PC-9 (cell line): ENCODE measurements at regions not wholly inside any gene's neighbourhood (a gene's known extent, or its start where the extent isn't known, plus 50 kb on each side); places are given as distances from the start of the nearest gene placed in this dataset.

Source experiments
- BruUV-seq: library from RNA; stranded (reverse); fragments of 400-500 nt; replicated peaks from 2 replicates; lab custom pipeline; 2021; lab: Mats Ljungman, UMichigan
- CTCF ChIA-PET: fragments of 300-600 bp; sonication (Branson Sonifier 250); formaldehyde crosslinking; loops from one replicate; lab custom pipeline; 2022; ENCODE audit warnings: antibody characterized with exemption; lab: Charles Lee
- POLR2A ChIA-PET: fragments of 300-600 bp; sonication (Branson Sonifier 250); formaldehyde crosslinking; loops from one replicate; lab custom pipeline; 2022; ENCODE audit warnings: antibody characterized with exemption; ENCODE audit not compliant: unreplicated experiment; lab: Charles Lee
- DNase-seq, 2 experiments: peaks; one replicate each; pipeline versions ENCODE4 v3.0.0 to v3.0.0-alpha.2; 2015 to 2022; ENCODE audit warnings: mixed read lengths in 1 of 2
- H2AFZ ChIP-seq: fragments of 200-600 bp; sonication (generic); 2 replicates; pipeline ENCODE4 v1.8.1; 2017; ENCODE audit warnings: antibody characterized with exemption
- H3F3A ChIP-seq: fragments of 200-600 bp; sonication (generic); 2 replicates; pipeline ENCODE4 v1.8.1; 2017; ENCODE audit warnings: antibody characterized with exemption, mild to moderate bottlenecking, low read depth; ENCODE audit not compliant: insufficient read depth
- H3K27ac ChIP-seq: fragments of 200-600 bp; sonication (generic); 2 replicates; pipeline ENCODE4 v1.6.1; 2016; ENCODE audit warnings: mixed run types
- H3K27me3 ChIP-seq: fragments of 200-600 bp; sonication (generic); 2 replicates; pipeline ENCODE4 v1.6.1; 2016; ENCODE audit warnings: low read depth, mixed run types; ENCODE audit not compliant: insufficient read depth
- H3K36me3 ChIP-seq: fragments of 200-600 bp; sonication (generic); 2 replicates; pipeline ENCODE4 v1.6.1; 2016; ENCODE audit warnings: low read depth, mixed run types
- H3K4me1 ChIP-seq: fragments of 200-600 bp; sonication (generic); replicated peaks from 2 replicates; pipeline ENCODE4 v1.6.1; 2016; ENCODE audit warnings: mixed run types; ENCODE audit not compliant: insufficient read depth
- H3K4me2 ChIP-seq: fragments of 200-600 bp; sonication (generic); 2 replicates; pipeline ENCODE4 v1.6.1; 2017; ENCODE audit warnings: mixed run types
- H3K4me3 ChIP-seq: fragments of 200-600 bp; sonication (generic); 2 replicates; pipeline ENCODE4 v1.6.1; 2016; ENCODE audit warnings: mixed run types
- H3K79me2 ChIP-seq: fragments of 200-600 bp; sonication (generic); 2 replicates; pipeline ENCODE4 v1.6.1; 2017; ENCODE audit warnings: low read depth, mixed run types
- H3K9me2 ChIP-seq: fragments of 200-600 bp; sonication (generic); 2 replicates; pipeline ENCODE4 v1.8.1; 2017; ENCODE audit warnings: mild to moderate bottlenecking; ENCODE audit not compliant: insufficient read depth
- H3K9me3 ChIP-seq: fragments of 200-600 bp; sonication (generic); 2 replicates; pipeline ENCODE4 v1.8.1; 2016; ENCODE audit warnings: low read depth; ENCODE audit not compliant: insufficient read depth
- H4K20me1 ChIP-seq: fragments of 200-600 bp; sonication (generic); 2 replicates; pipeline ENCODE4 v1.8.1; 2017; ENCODE audit not compliant: insufficient read depth
- EZH2 ChIP-seq: fragments of 200-600 bp; sonication (generic); IDR thresholded peaks from 2 replicates; pipeline ENCODE4 v1.8.0; 2017; ENCODE audit warnings: antibody characterized with exemption, low read depth
- intact Hi-C: fragments of 100-400 bp; cut with micrococcal nuclease; formaldehyde crosslinking; loops from one replicate; pipeline ENCODE4 v1.10.0; 2022; ENCODE audit not compliant: unreplicated experiment
- TF ChIP-seq, protein P1 (sequence below): fragments of 200-600 bp; sonication (generic); conservative IDR thresholded peaks from 2 replicates; pipeline ENCODE4 v1.6.1; 2017; ENCODE audit warnings: mixed run types, antibody characterized with exemption, mild to moderate bottlenecking, moderate library complexity

DNA sequence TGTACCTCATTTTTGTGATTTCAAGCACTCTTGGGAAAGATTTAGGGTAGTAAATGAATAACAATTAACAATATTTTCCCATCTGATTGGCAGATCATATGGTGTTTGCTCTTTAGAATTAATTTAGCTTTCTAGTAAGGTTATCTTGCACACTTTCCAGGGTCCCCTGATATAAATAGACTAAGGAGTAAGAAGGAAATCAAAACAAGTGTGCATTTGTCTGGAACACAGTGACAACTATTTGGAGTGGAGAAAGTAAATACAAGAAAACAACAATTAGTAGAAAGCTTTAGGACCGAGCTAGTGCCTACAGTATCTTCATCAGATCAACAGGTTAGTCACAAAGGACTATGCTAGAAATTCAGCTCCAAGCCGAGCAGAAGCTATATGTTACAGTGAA, 429.5 kb downstream of the COG6 start:
- no peak overlapping the region for H2AFZ ChIP-seq
- no peak for DNase-seq
- H3K36me3 ChIP-seq, result no peaks in the 10 kb centered on the region
- no peaks in the 10 kb centered on the region for H3K27me3 ChIP-seq
- no peaks in the 10 kb centered on the region for H3K9me2 ChIP-seq
- no peaks in the 10 kb centered on the region for H3K4me1 ChIP-seq
- H3K27ac ChIP-seq, result no peak overlapping the region
- H3K9me3 ChIP-seq, result no peaks in the 10 kb centered on the region
- ChIA-PET CTCF (no interaction called here), POLR2A (no interaction called here)
- H3K4me2 ChIP-seq, result no peak overlapping the region
- no peaks in the 10 kb centered on the region for H3F3A ChIP-seq
- H3K4me3 ChIP-seq, result no peak overlapping the region
- no peaks in the 10 kb centered on the region for H3K79me2 ChIP-seq
- H4K20me1 ChIP-seq, result no peaks in the 10 kb centered on the region
- intact Hi-C loops, result no loop called here
- no TSS peak for BruUV-seq
- TF ChIP-seq, protein P1, sequence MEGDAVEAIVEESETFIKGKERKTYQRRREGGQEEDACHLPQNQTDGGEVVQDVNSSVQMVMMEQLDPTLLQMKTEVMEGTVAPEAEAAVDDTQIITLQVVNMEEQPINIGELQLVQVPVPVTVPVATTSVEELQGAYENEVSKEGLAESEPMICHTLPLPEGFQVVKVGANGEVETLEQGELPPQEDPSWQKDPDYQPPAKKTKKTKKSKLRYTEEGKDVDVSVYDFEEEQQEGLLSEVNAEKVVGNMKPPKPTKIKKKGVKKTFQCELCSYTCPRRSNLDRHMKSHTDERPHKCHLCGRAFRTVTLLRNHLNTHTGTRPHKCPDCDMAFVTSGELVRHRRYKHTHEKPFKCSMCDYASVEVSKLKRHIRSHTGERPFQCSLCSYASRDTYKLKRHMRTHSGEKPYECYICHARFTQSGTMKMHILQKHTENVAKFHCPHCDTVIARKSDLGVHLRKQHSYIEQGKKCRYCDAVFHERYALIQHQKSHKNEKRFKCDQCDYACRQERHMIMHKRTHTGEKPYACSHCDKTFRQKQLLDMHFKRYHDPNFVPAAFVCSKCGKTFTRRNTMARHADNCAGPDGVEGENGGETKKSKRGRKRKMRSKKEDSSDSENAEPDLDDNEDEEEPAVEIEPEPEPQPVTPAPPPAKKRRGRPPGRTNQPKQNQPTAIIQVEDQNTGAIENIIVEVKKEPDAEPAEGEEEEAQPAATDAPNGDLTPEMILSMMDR, result no peak
- no peak for TF ChIP-seq EZH2

DNA sequence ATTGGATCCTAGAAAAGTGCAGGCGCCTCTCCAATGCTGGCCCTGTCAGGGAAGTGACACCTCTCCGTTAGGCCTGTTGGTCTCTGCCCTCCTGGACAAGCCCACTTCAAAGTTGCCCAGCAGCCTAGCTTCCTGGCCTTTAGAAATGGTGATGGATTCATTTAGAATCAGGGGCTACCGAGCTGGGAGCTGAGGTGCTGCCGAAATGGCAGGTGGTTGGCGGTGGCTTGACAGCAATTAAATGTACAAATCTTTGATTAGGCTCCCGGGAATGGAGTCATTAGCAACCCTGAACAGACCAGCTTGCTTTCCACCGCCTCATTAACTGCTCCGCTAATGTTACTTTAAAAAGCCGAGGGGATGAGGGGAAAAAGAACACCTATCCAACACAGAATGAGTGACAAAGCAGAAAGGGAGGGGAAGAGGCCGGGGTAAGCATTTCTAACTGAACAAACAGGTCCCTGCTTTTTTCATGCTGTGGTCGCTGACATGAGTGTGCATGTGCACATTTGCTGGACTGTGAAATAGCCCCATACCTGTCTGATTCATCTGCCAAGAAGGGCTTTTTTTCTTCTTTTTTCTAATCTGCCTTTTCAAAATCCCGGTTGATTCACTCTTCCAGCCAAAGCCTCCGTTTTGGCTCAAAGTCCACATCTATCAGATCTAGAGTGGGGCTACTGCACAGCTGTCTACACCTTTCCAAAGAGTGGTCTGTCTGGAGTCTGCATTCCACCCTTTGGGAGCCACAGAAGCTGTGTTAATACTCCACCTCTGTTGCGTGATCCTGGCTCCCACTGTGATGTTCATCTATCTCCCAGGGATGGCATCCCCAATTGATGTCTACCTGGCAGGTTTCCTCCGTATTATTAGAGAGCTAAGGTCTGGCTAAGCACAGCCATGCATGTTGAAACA, 431.9 kb downstream of the COG6 start:
- Histone ChIP-seq H2AFZ (no peak overlapping the region), H3K9me2 (no peaks in the 10 kb centered on the region), H3K4me2 (no peak overlapping the region), H3K36me3 (no peaks in the 10 kb centered on the region), H3K9me3 (no peaks in the 10 kb centered on the region), H3K79me2 (no peaks in the 10 kb centered on the region), H4K20me1 (no peaks in the 10 kb centered on the region), H3F3A (no peaks in the 10 kb centered on the region), H3K27ac (no peak overlapping the region), H3K4me1 (no peaks in the 10 kb centered on the region), H3K27me3 (no peaks in the 10 kb centered on the region), H3K4me3 (no peak overlapping the region)
- TF ChIP-seq EZH2, result no peak
- TF ChIP-seq, protein P1, result no peak
- no peak for DNase-seq
- CTCF ChIA-PET, result no interaction called here
- intact Hi-C loops, result no loop called here
- BruUV-seq, result no TSS peak
- POLR2A ChIA-PET, result no interaction called here

DNA sequence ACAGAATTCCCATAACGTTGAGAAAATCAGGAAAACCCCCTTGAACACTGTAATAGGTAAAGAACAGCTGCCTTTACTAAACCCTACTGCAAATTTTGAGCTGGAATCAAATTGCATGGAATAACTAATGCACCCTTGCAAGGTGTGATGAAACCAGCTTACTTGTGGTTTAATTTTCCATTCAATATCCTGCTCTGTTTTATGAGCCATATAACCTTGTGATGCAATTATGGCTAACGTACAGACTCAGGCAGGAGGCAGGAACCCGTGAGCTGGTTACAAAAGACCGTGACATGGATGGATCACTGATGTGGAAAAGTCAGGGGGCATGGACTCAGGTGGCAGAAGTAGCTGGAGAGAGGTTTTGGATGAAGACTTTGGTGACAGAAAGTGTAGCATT, 438.6 kb downstream of the COG6 start:
- Histone ChIP-seq H3K27me3 (no peaks in the 10 kb centered on the region), H3K4me2 (no peak overlapping the region), H3K4me1 (no peaks in the 10 kb centered on the region), H2AFZ (no peak overlapping the region), H3K4me3 (no peak overlapping the region), H3K9me3 (no peaks in the 10 kb centered on the region), H3K79me2 (no peaks in the 10 kb centered on the region), H4K20me1 (no peaks in the 10 kb centered on the region), H3K9me2 (no peaks in the 10 kb centered on the region), H3K36me3 (no peaks in the 10 kb centered on the region), H3K27ac (no peak overlapping the region), H3F3A (no peaks in the 10 kb centered on the region)
- DNase-seq, result no peak
- TF ChIP-seq, protein P1, result no peak
- TF ChIP-seq EZH2, result no peak
- POLR2A ChIA-PET, result no interaction called here
- BruUV-seq, result no TSS peak
- intact Hi-C loops, result no loop called here
- CTCF ChIA-PET, result no interaction called here
